Fibroblast of lung (primary cell): ENCODE measurements at regions not wholly inside any gene's neighbourhood (a gene's known extent, or its start where the extent isn't known, plus 50 kb on each side); places are given as distances from the start of the nearest gene placed in this dataset.

Experiments used
- DNase-seq, 2 donors: peaks; one replicate each; pipeline versions ENCODE4 v3.0.0 to v3.0.0-alpha.2; 2010; ENCODE audit warnings: low read depth in 2 of 2
- H2AFZ ChIP-seq: 2 replicates; pipeline ENCODE4 v1.5.1; 2012; ENCODE audit warnings: low read length, control low read depth, inconsistent platforms
- H3K27ac ChIP-seq: 2 replicates; pipeline ENCODE4 v1.5.1; 2011; ENCODE audit warnings: low read length, control low read depth; ENCODE audit not compliant: insufficient read depth
- H3K27me3 ChIP-seq: 2 replicates; pipeline ENCODE4 v1.5.1; 2011; ENCODE audit warnings: mild to moderate bottlenecking, low read length; ENCODE audit not compliant: control insufficient read depth, insufficient read depth
- H3K36me3 ChIP-seq: 2 replicates; pipeline ENCODE4 v1.5.1; 2011; ENCODE audit warnings: low read length; ENCODE audit not compliant: control insufficient read depth, insufficient read depth
- H3K4me1 ChIP-seq: 2 replicates; pipeline ENCODE4 v1.5.1; 2011; ENCODE audit warnings: low read length; ENCODE audit not compliant: control insufficient read depth, insufficient read depth; ENCODE audit errors: extremely low read depth
- H3K4me2 ChIP-seq: 2 replicates; pipeline ENCODE4 v1.5.1; 2011; ENCODE audit warnings: low read length, control low read depth; ENCODE audit not compliant: insufficient read depth; ENCODE audit errors: extremely low read depth
- H3K4me3 ChIP-seq, 4 experiments: fragments of 200-600 bp in 1 of 4; sonication (generic) in 1 of 4; replicated peaks in 1 of 4; 2 replicates each; pipeline ENCODE4 v1.5.1; 2011 to 2016; ENCODE audit warnings: low read length in 4 of 4, low read depth in 3 of 4, mild to moderate bottlenecking in 3 of 4, control low read depth in 2 of 4, inconsistent platforms in 1 of 4, mixed read lengths in 1 of 4; ENCODE audit not compliant: insufficient read depth in 1 of 4; ENCODE audit errors: control extremely low read depth in 1 of 4
- H3K79me2 ChIP-seq: 2 replicates; pipeline ENCODE4 v1.5.1; 2012; ENCODE audit warnings: mild to moderate bottlenecking, low read length, inconsistent platforms; ENCODE audit not compliant: control insufficient read depth, insufficient read depth
- H3K9ac ChIP-seq: 2 replicates; pipeline ENCODE4 v1.5.1; 2011; ENCODE audit warnings: mild to moderate bottlenecking, low read length, control low read depth; ENCODE audit not compliant: insufficient read depth
- H3K9me3 ChIP-seq: 2 replicates; pipeline ENCODE4 v1.5.1; 2012; ENCODE audit warnings: low read depth, low read length; ENCODE audit not compliant: control insufficient read depth, insufficient read depth
- H4K20me1 ChIP-seq: 2 replicates; pipeline ENCODE4 v1.5.1; 2011; ENCODE audit warnings: low read length; ENCODE audit not compliant: control insufficient read depth, insufficient read depth; ENCODE audit errors: extremely low read depth
- CTCF ChIP-seq, 2 donors: IDR thresholded peaks in 1 of 2; conservative IDR thresholded peaks in 1 of 2; 1 replicate in 1 of 2; 2 replicates in 1 of 2; pipeline ENCODE4 v1.5.1; 2011 to 2012; ENCODE audit warnings: low read length in 2 of 2, control low read depth in 1 of 2, inconsistent platforms in 1 of 2, low read depth in 1 of 2, mild to moderate bottlenecking in 1 of 2
- EZH2 ChIP-seq: IDR thresholded peaks from 2 replicates; pipeline ENCODE4 v1.5.1; 2012; ENCODE audit warnings: low read length, control low read depth, mild to moderate bottlenecking; ENCODE audit errors: missing control alignments

GRCh38 chr4:135573251-135573650 lies 1371.7 kb upstream of the PABPC4L start:
- Histone ChIP-seq H3K27me3 (no peaks in the 10 kb centered on the region), H3K9me3 (no peaks in the 10 kb centered on the region), H2AFZ (no peak overlapping the region), H3K4me3 (no peak overlapping the region), H3K9ac (no peak overlapping the region), H3K4me1 (no peaks in the 10 kb centered on the region), H3K79me2 (no peaks in the 10 kb centered on the region), H3K27ac (no peak overlapping the region), H4K20me1 (no peaks in the 10 kb centered on the region), H3K4me2 (no peak overlapping the region), H3K36me3 (no peaks in the 10 kb centered on the region)
- TF ChIP-seq EZH2: no peak
- no peak for TF ChIP-seq CTCF (conservative IDR thresholded peaks at IDR 0.05 in 1 of 2, IDR thresholded peaks at IDR 0.05 in 1 of 2; ENCODE audit: low read depth in 1 of 2, low read length in 2 of 2)
- no peak for DNase-seq

GRCh38 chr4:135564090-135564489 lies 1362.5 kb upstream of the PABPC4L start:
- Histone ChIP-seq H3K27me3 (no peaks in the 10 kb centered on the region), H3K9me3 (no peaks in the 10 kb centered on the region), H3K27ac (no peak overlapping the region), H3K4me3 (no peak overlapping the region), H3K9ac (no peak overlapping the region), H3K79me2 (no peaks in the 10 kb centered on the region), H2AFZ (no peak overlapping the region), H3K4me2 (no peak overlapping the region), H4K20me1 (peaks cover 2% of the 10 kb centered on the region), H3K36me3 (no peaks in the 10 kb centered on the region), H3K4me1 (no peaks in the 10 kb centered on the region)
- no peak for DNase-seq
- TF ChIP-seq EZH2: no peak
- no peak for TF ChIP-seq CTCF (conservative IDR thresholded peaks at IDR 0.05 in 1 of 2, IDR thresholded peaks at IDR 0.05 in 1 of 2; ENCODE audit: low read depth in 1 of 2, low read length in 2 of 2)

GRCh38 chr4:135553213-135553612 lies 1351.6 kb upstream of the PABPC4L start:
- DNase-seq: no peak
- Histone ChIP-seq H4K20me1 (no peaks in the 10 kb centered on the region), H2AFZ (no peak overlapping the region), H3K9ac (no peak overlapping the region), H3K9me3 (no peaks in the 10 kb centered on the region), H3K27ac (no peak overlapping the region), H3K27me3 (no peaks in the 10 kb centered on the region), H3K4me3 (no peak overlapping the region), H3K4me2 (no peak overlapping the region), H3K36me3 (no peaks in the 10 kb centered on the region), H3K79me2 (no peaks in the 10 kb centered on the region), H3K4me1 (no peaks in the 10 kb centered on the region)
- TF ChIP-seq EZH2 (no peak), CTCF (conservative IDR thresholded peaks at IDR 0.05 in 1 of 2, IDR thresholded peaks at IDR 0.05 in 1 of 2; ENCODE audit: low read depth in 1 of 2, low read length in 2 of 2) (no peak)
